ENCODE measurements at regions not wholly inside any gene's neighbourhood (a gene's known extent, or its start where the extent isn't known, plus 50 kb on each side); places are given as distances from the start of the nearest gene placed in this dataset.

DNA sequence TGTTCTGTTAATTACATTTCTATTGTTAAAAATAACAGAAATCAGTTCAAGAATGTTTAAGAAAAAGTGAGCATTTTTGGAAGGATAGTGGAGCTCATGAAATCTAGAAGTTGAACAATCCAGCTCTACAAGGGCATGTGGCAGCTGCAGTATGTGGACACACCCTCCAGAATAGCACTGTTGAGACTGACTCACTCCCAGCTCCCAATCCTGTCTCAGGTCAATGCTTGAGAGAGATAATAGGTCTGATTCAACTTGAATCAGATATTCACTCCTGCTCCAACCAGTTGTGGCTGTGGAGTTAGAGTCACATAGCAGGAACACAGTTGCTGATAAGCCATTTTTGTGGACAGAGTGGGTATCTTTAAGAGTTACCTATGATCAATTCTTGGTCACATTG, 113.0 kb upstream of the NTF3 start:
- TF ChIP-seq, protein P1, sequence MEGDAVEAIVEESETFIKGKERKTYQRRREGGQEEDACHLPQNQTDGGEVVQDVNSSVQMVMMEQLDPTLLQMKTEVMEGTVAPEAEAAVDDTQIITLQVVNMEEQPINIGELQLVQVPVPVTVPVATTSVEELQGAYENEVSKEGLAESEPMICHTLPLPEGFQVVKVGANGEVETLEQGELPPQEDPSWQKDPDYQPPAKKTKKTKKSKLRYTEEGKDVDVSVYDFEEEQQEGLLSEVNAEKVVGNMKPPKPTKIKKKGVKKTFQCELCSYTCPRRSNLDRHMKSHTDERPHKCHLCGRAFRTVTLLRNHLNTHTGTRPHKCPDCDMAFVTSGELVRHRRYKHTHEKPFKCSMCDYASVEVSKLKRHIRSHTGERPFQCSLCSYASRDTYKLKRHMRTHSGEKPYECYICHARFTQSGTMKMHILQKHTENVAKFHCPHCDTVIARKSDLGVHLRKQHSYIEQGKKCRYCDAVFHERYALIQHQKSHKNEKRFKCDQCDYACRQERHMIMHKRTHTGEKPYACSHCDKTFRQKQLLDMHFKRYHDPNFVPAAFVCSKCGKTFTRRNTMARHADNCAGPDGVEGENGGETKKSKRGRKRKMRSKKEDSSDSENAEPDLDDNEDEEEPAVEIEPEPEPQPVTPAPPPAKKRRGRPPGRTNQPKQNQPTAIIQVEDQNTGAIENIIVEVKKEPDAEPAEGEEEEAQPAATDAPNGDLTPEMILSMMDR (IDR thresholded peaks at IDR 0.05), result no peak
- TF ChIP-seq POLR2A (IDR thresholded peaks at IDR 0.05), result no peak

Data from ovary (tissue), 3 donors.